ENCODE measurements at regions not wholly inside any gene's neighbourhood (a gene's known extent, or its start where the extent isn't known, plus 50 kb on each side); places are given as distances from the start of the nearest gene placed in this dataset.
A peak's percentile ranks its signal among the peaks of the same experiment; 100 is the strongest.

- no peak overlapping the region for H3K4me2 ChIP-seq (ENCODE audit: insufficient read depth, low read length)
- H3K4me1 ChIP-seq (ENCODE audit: insufficient read depth, low read length): no peaks in the 10 kb centered on the region
- H3K79me2 ChIP-seq (ENCODE audit: insufficient read depth, low read length): no peaks in the 10 kb centered on the region
- H3K9me3 ChIP-seq (ENCODE audit: low read depth, low read length): no peaks in the 10 kb centered on the region
- no peak overlapping the region for H3K27ac ChIP-seq (ENCODE audit: low read depth, low read length)
- no peaks in the 10 kb centered on the region for H3K36me3 ChIP-seq (ENCODE audit: insufficient read depth, low read length)
- no peaks in the 10 kb centered on the region for H4K20me1 ChIP-seq (ENCODE audit: insufficient read depth, low read length)
- H3K4me3 ChIP-seq (ENCODE audit: insufficient read depth, low read length): no peak overlapping the region
- no peak for TF ChIP-seq CTCF (IDR thresholded peaks at IDR 0.05; ENCODE audit: extremely low read depth, low read depth, low read length)
- no peak overlapping the region for H2AFZ ChIP-seq (ENCODE audit: low read length)
- no peak for DNase-seq (ENCODE audit: insufficient read length, low spot score, missing footprints)
- no peaks in the 10 kb centered on the region for H3K27me3 ChIP-seq (ENCODE audit: insufficient read depth, low read length)
These were observed 503.9 kb downstream of the PDHA2 start for GRCh38 chr4:96343836-96344235.

GRCh38 chr4:96347582-96347981 is 507.7 kb downstream of the PDHA2 start:
- Histone ChIP-seq H3K4me2 (ENCODE audit: insufficient read depth, low read length) (no peak overlapping the region), H3K4me1 (ENCODE audit: insufficient read depth, low read length) (no peaks in the 10 kb centered on the region), H3K27me3 (ENCODE audit: insufficient read depth, low read length) (no peaks in the 10 kb centered on the region), H3K27ac (ENCODE audit: low read depth, low read length) (no peak overlapping the region), H2AFZ (ENCODE audit: low read length) (no peak overlapping the region), H3K79me2 (ENCODE audit: insufficient read depth, low read length) (no peaks in the 10 kb centered on the region), H3K9me3 (ENCODE audit: low read depth, low read length) (no peaks in the 10 kb centered on the region), H3K36me3 (ENCODE audit: insufficient read depth, low read length) (no peaks in the 10 kb centered on the region), H3K4me3 (ENCODE audit: insufficient read depth, low read length) (no peak overlapping the region), H4K20me1 (ENCODE audit: insufficient read depth, low read length) (no peaks in the 10 kb centered on the region)
- no peak for DNase-seq (ENCODE audit: insufficient read length, low spot score, missing footprints)
- TF ChIP-seq CTCF (IDR thresholded peaks at IDR 0.05; ENCODE audit: extremely low read depth, low read depth, low read length): no peak

GRCh38 chr4:96352051-96352517 is 512.2 kb downstream of the PDHA2 start:
- H3K4me2 ChIP-seq (ENCODE audit: insufficient read depth, low read length): no peak overlapping the region
- no peak for DNase-seq (ENCODE audit: insufficient read length, low spot score, missing footprints)
- no peaks in the 10 kb centered on the region for H3K4me1 ChIP-seq (ENCODE audit: insufficient read depth, low read length)
- no peak overlapping the region for H3K4me3 ChIP-seq (ENCODE audit: insufficient read depth, low read length)
- H2AFZ ChIP-seq (ENCODE audit: low read length): no peak overlapping the region
- H3K36me3 ChIP-seq (ENCODE audit: insufficient read depth, low read length): no peaks in the 10 kb centered on the region
- no peaks in the 10 kb centered on the region for H4K20me1 ChIP-seq (ENCODE audit: insufficient read depth, low read length)
- peak; percentile 43 for TF ChIP-seq CTCF (IDR thresholded peaks at IDR 0.05; ENCODE audit: extremely low read depth, low read depth, low read length)
- H3K9me3 ChIP-seq (ENCODE audit: low read depth, low read length): no peaks in the 10 kb centered on the region
- no peaks in the 10 kb centered on the region for H3K27me3 ChIP-seq (ENCODE audit: insufficient read depth, low read length)
- H3K27ac ChIP-seq (ENCODE audit: low read depth, low read length): no peak overlapping the region
- no peaks in the 10 kb centered on the region for H3K79me2 ChIP-seq (ENCODE audit: insufficient read depth, low read length)

- Histone ChIP-seq H3K27me3 (ENCODE audit: insufficient read depth, low read length) (no peaks in the 10 kb centered on the region), H3K79me2 (ENCODE audit: insufficient read depth, low read length) (no peaks in the 10 kb centered on the region), H3K4me1 (ENCODE audit: insufficient read depth, low read length) (no peaks in the 10 kb centered on the region), H3K9me3 (ENCODE audit: low read depth, low read length) (no peaks in the 10 kb centered on the region), H3K4me2 (ENCODE audit: insufficient read depth, low read length) (peak overlapping the region; percentile 61), H3K36me3 (ENCODE audit: insufficient read depth, low read length) (no peaks in the 10 kb centered on the region), H3K27ac (ENCODE audit: low read depth, low read length) (no peak overlapping the region), H2AFZ (ENCODE audit: low read length) (peak overlapping the region; percentile 76), H4K20me1 (ENCODE audit: insufficient read depth, low read length) (no peaks in the 10 kb centered on the region), H3K4me3 (ENCODE audit: insufficient read depth, low read length) (peak overlapping the region; percentile 48)
- TF ChIP-seq CTCF (IDR thresholded peaks at IDR 0.05; ENCODE audit: extremely low read depth, low read depth, low read length): no peak
- DNase-seq (ENCODE audit: insufficient read length, low spot score, missing footprints): no peak
These were observed 514.3 kb downstream of the PDHA2 start for GRCh38 chr4:96354036-96354712.
